Keratinocyte (primary cell): ENCODE measurements at regions not wholly inside any gene's neighbourhood (a gene's known extent, or its start where the extent isn't known, plus 50 kb on each side); places are given as distances from the start of the nearest gene placed in this dataset.

ENCODE experiments used
- EZH2 ChIP-seq: IDR thresholded peaks from one replicate; pipeline ENCODE4 v1.6.1; 2012; ENCODE audit warnings: inconsistent platforms, mild to moderate bottlenecking, low read length, moderate library complexity
- TF ChIP-seq, protein P1 (sequence below), 3 experiments: IDR thresholded peaks in 1 of 3; conservative IDR thresholded peaks in 1 of 3; optimal IDR thresholded peaks in 1 of 3; 2 replicates in 2 of 3; 3 replicates in 1 of 3; pipeline versions ENCODE3 to v1.5.1; 2011; ENCODE audit warnings: low read length in 3 of 3, mild to moderate bottlenecking in 3 of 3, moderate library complexity in 2 of 3, control low read depth in 1 of 3, inconsistent platforms in 1 of 3; ENCODE audit not compliant: insufficient read depth in 2 of 3; ENCODE audit errors: extremely low read depth in 1 of 3

DNA sequence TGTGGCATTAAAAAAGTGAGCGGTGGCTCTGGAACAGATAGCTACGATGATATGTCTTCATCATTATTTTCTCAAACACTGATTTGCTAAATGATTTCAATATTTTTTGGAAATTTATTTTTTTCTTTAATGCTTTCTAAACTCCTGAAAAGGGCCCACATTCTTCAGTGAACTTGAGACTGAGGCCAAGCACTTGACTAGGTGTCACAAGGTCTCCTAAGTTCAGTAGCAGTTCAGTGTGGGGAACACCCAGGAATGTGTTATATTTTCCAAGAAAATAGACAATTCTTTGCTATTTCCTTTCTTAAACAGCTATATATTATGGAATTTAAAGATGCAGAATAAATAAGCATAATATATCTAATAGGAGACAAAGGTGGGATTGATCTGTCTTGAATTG lies 850.9 kb downstream of the USP25 start:
- TF ChIP-seq, protein P1, sequence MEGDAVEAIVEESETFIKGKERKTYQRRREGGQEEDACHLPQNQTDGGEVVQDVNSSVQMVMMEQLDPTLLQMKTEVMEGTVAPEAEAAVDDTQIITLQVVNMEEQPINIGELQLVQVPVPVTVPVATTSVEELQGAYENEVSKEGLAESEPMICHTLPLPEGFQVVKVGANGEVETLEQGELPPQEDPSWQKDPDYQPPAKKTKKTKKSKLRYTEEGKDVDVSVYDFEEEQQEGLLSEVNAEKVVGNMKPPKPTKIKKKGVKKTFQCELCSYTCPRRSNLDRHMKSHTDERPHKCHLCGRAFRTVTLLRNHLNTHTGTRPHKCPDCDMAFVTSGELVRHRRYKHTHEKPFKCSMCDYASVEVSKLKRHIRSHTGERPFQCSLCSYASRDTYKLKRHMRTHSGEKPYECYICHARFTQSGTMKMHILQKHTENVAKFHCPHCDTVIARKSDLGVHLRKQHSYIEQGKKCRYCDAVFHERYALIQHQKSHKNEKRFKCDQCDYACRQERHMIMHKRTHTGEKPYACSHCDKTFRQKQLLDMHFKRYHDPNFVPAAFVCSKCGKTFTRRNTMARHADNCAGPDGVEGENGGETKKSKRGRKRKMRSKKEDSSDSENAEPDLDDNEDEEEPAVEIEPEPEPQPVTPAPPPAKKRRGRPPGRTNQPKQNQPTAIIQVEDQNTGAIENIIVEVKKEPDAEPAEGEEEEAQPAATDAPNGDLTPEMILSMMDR (optimal IDR thresholded peaks at IDR 0.05 in 1 of 3, IDR thresholded peaks at IDR 0.05 in 1 of 3, conservative IDR thresholded peaks at IDR 0.05 in 1 of 3; ENCODE audit: extremely low read depth in 1 of 3, insufficient read depth in 2 of 3, low read length in 3 of 3) = no peak
- TF ChIP-seq EZH2 = no peak
